CD4-positive, alpha-beta T cell treated with Interferon gamma for 1 hour (primary cell): ENCODE measurements at regions not wholly inside any gene's neighbourhood (a gene's known extent, or its start where the extent isn't known, plus 50 kb on each side); places are given as distances from the start of the nearest gene placed in this dataset.
"Not testable (repeated sequence)": the region's sequence is repeated elsewhere in the genome, so short reads cannot be mapped to it uniquely, and the experiment has no call there.

Experiments used
- DNase-seq: peaks from one replicate; pipeline ENCODE4 v3.0.0-alpha.2; 2020

DNA sequence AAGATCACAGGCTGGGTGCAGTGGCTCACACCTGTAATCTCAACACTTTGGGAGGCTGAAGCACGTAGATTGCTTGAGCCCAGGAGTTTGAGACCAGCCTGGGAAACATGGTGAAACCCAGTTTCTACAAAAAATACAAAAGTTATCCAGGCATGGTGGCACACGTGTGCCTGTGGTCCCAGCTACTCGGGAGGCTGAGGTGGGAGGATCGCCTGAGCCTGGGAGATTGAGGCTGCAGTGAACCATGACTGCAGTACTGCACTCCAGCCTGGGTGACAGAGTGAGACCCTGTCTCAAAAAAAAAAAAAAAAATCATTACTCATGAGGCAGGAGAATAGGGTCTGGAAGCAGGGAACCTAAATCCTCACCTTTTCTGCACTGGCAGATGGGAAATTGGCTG, 79.1 kb upstream of the CLDN5 start:
- not testable (repeated sequence) for DNase-seq

DNA sequence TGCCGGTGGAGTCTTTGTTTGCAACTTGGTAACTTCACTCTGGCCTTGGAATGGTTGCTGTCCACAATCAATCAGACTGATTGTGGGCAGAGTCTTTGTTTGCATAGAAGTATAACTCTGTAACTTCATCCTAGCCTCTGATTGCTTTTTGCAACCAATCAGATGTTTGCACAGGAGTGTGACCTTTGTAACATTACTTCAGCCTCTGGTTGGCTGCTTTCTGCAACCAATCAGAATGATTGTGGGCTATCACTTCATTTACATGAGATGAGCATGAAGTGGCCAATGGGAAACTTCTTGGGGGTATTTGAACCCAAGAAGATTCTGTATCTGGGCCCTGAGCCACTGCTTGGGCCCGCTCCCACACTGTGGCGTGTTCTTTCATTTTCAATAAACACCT, 79.6 kb upstream of the CLDN5 start:
- no peak for DNase-seq

DNA sequence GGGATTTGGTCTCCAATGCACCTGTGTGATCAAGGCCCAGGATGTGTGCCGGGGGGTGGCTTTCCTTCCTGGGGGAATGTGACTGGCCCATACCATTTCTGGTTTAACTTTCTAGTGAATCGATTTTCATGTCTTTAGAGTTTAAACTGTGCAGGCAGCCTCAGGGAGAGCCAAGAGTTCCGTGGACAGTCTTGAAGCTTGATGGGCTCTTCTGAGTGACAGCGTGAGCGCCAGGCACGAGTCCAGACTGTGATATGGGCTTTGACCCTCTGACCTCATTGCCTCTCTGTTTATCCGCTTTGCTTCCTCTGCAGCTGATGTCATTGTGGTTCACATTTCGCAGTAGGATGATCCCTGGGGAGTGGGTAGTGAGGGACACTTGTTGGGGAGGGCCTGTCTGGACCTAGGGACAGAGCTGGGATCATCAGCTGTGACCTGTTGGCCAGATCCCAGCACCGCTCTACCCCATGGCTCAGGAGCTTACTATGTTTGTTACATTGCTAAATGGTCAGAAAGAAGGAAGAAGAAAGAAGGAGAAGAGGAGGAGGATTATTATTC, 80.6 kb upstream of the CLDN5 start:
- DNase-seq: no peak

DNA sequence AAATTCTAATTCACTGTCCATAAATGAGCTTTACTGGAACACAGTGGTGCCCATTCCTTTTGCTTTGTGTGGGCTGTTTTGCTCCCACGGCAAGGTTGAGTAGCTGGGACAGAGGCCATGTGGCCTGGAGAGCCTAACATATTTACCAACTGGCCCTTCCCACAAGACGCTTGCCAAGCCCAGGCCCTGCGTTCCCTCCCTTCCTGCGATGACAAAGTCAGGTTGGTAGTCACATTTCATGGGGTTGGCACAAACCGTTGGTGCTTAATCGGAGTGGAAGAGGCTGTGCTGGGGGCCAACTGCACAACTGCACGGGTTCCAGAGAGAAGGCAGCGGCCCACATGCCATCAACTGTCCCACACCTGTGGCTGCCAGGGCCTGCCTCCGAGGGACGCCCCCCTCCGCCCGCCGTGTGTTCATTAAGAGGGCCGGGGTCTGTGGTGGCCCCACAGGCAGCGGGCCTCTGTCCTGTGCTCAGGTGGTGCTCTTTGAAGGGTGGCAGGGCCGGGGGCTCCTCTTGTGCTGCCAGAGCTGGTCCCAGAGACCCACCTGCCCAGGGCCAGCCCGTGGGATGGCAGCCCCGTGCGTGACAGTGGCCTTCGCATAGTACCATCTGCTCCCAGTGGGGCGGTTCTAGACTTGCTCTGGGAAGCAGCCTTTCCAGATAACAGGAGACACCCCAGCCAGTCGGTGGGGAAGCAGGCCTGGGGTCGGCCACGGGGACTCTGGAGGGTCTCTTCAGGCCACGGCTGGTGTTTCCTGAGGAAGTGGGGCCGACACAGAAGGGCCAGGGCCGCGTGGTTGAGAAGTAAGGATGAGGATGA, 81.5 kb upstream of the CLDN5 start:
- no peak for DNase-seq

DNA sequence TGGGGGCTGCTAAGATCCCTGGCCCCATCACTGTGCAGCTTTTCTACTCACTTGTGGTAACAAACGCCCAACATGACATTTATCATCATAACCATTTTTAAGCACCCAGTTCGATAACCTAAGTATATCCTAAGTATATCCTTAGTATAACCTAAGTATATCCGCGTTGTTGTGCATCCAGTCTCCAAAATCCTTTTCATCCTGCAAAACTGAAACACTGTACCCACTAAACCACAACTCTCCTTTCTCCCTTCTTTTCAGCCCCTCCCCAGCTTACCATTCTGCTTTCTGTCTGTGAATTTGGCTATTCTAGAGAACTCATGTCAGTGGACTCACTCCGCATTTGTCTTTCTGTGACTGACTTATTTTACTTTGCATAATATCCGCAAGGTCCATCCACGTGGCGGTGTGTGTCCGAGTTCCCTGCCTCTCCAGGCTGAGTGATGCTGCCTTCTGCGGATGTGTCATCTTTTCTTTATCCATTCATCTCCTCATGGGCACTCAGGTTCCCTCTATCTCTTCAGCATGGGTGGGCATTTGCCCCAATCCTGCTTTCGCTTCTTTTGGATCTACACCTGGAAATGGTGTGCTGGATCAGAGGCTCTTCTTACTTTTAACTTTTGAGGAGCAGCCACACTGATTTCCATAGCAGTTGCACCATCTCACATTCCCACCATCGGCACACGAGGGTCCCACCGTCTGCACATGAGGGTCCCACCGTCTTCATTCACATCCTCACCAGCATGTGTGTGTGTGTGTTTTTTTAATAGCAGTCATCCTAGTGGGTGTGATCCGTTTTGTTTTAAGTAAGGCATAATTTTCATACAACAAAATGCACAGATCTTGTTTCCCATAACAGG, 82.4 kb upstream of the CLDN5 start:
- no peak for DNase-seq

DNA sequence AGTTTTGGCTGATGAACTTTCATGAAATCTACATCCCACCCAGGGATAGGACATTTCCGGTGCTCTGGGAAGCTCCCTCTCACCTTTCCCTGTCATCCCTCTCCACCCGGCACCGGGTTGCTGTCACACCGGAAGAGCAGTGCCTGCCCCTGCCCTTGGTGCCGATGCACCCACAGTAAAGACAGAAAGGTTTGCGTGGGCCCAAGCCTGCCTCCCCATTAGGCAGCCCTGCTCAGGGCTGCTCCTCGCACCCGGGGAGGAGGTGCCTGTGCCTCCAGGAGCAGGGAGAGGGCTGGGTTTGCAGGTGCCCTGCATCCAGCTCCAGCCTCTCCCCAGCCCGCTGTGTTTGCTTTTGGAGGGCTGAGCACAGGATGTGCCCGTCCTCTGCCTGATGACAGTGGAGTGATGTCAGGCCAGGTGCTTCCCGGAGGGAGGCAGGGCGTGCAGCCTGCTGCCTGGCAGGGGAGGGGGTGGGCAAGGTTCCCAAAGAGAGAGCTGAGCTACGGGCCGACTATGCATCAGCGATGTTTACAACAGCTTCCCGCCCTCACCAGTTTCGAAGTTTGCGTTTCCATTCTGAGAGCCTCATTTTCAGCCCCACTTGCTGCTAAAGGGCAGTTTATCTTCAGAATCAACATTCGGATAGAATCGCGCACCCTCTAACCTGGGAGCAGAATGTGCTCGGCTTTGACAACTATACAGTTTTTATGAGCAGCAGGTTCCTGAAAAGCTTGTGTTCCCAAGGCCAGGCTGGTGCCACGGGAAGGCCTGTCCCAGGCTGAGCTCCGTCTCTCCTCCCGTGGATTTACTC, 83.2 kb upstream of the CLDN5 start:
- DNase-seq: peak; percentile 52

DNA sequence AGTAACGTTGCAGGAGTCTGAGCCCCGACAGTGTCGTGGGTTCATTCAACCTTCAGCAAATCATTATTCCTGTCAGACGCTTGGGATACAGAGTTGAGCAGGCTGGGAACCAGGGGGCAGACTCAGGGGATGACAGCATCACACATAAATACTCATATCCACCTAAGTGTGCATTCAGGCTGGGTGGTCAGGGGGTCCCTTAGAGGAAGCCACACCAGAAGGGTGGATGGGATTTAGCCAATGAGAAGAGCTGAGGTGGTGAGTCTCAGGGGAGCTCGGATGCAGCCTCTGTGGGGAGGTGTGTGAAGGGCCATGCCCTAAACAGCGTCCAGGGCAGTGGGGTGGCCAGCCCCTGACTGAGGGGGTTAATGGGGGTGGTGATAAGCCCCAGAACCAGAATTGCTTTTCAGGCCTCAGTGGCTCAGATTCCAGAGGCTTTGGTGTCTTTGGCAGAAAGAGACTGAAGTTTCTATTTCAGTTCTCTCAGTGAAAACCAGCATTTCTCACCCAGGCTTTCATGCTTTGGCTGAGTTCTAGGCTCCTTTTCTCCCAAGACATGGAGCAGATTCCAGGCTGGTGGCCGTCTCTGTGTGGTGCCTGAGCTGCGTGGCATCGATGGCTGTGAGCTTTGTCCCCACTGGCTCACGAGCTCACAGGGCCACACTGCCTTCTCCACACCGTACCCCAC, 83.9 kb upstream of the CLDN5 start:
- no peak for DNase-seq

DNA sequence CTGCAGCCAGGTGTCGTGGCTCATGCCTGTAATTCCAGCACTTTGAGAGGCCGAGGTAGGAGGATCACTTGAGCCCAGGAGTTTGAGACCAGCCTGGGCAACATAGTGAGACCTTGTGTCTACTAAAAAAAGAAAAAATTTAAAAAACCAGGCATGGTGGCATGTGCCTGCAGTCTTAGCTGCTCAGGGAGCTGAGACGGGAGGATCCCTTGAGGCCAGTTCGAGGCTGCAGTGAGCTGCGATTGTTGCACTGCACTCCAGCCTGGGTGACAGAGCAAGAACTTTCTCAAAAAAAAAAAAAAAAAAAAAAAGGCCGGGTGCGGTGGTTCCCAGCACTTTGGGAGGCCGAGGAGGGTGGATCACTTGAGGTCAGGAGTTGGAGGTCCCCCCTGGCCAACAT, 85.5 kb upstream of the CLDN5 start:
- DNase-seq: not testable (repeated sequence)

DNA sequence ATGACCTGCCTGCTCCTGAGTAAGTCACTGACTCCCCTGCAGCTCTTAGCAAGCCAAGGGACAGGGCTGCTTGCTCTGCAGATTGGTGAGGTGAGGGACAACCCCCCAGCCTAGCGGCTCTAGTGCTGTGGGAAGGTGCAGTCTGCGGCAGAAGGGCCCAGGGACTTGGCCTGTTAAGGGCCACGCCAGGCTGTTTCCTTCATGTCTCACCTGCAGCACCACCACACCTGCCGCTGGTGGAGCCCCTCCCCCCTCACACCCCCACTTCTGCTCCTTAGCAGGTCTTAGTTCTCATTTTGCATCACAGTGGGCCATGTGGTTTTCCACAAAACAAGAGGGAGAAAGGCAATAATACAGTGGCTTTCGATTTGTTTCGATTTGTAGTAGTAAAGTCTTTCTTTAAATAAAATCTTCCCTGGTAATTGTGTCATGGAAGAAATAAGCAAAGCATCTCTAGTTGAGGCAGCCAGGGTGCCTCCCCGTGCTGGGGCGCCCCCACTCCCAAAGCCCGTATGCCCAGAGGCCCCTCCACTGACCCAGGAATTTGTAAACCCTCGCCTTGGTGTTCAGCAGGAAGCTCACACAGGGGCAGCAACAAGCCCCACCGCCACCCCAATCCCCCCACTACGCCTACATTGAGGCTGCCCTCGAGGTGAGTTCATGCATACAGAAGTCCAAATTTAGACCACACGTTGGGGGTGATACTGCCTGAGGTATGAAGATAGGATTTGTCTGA, 86.5 kb upstream of the CLDN5 start:
- no peak for DNase-seq

DNA sequence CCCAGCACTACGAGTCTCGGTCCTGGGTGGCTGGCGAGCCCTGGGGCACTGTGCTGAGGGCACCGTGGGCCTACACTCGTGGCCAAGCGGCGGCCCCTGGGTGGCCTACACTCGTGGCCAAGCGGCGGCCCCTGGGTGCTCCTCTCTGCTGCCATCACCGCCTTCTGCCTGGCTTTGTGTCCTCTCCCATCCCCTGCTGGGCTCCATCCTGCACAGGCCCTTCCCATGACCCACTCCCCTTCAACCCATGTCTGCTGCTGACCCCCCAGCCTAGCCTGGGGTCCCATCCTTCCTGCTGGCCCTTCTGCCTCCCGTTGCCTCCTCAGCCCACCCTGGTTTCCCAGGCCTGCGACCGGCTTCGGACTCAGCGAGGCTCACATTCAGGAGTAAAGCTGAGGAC, 87.4 kb upstream of the CLDN5 start:
- DNase-seq: no peak

DNA sequence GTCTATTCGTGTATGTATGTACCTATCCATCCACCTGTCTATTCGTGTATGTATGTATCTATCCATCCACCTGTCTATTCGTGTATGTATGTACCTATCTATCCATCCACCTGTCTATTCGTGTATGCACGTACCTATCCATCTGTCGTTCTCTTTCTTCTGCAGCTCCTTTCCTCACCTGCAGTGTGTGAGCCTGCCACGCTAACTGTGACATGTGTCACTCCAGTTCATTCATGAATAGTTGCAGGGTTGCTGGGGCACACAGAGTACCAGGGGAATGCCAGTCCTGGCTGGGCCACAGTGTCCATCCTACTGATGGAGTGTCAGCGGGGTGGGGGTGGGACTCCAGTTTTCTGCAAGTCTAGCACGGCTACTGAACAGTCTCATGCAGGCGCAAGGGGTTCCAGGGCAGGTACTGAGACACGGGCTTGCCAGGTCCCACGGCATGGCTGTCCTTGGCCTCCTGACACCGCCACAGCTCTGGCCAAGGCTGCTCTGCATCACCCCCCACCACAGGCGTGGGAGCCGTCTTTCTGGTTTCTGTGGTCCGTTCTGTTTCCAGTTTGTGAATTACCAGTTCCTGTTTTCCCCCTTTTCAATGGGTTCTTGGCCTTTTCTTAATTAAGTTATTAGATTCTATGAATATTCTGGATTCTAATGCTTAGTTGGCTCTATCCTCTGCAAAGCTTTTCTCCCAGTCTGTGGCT, 88.8 kb upstream of the CLDN5 start:
- DNase-seq: no peak

DNA sequence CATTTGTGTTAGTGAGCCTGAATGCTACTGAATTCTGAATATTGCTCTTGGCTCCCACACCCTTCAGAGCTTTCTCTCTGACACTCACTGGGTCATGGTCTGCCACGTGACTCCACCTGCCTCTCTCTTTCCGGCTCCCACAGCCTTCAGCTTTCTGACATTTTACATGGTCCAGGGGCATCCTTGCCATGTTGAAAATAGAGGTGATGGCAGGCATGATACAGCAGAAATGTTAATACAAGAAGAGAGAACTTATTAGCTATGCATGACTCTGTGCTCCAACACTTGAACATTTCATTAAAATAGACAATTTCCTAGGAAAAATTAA, 90.3 kb upstream of the CLDN5 start:
- no peak for DNase-seq

DNA sequence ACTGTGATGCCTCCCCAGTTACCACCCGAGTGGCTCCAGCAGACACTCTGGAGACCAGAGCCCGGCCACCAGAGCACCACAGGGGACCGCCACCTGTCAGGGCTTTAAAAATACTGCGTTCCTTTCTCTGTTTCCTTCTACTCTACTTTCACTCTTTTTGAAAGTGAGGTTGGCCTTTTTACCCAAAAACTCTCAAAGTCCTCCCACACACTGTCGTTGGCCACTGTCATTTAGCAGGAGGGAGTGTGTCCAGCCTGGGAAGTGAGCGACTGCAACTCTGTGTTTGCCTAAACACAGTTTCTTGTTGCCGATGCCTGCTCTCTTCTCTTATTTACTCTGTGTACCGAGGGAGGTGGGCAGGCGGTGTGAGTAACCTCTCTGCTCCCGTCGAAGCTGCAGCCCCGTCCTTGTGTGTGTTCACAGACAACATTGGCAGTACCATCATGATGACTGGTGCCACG, 90.8 kb upstream of the CLDN5 start:
- DNase-seq: no peak

DNA sequence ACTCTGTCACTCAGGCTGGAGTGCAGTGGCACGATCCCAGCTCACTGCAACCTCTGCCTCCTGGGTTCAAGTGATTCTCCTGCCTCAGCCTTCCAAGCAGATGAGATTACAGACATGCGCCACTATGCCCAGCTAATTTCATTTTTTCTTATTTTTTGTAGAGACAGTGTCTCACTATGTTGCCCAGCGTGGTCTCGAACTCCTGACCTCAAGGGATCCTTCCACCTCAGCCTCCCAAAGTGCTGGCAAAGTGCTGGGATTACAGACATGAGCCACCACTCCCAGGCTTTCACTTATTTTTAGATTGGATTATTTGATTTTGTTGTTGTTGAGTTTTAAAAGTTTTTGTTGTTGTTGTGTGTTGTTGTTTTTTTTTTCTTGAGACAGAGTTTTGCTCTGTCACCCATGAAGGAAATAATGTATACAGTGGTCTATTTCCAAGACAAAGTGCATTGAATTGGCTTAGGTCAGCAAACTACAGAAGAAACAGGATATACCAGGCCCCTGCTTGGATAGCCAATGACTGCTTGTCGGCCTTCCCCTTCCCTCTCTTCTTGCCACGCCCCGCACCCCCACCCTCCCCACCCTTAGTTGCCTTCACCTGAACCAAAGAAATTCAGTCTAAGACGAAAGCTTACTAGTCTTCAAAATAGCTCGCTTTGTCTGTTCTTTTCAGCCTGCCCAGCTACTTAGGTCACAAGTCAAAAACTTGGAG, 91.8 kb upstream of the CLDN5 start:
- DNase-seq: no peak

DNA sequence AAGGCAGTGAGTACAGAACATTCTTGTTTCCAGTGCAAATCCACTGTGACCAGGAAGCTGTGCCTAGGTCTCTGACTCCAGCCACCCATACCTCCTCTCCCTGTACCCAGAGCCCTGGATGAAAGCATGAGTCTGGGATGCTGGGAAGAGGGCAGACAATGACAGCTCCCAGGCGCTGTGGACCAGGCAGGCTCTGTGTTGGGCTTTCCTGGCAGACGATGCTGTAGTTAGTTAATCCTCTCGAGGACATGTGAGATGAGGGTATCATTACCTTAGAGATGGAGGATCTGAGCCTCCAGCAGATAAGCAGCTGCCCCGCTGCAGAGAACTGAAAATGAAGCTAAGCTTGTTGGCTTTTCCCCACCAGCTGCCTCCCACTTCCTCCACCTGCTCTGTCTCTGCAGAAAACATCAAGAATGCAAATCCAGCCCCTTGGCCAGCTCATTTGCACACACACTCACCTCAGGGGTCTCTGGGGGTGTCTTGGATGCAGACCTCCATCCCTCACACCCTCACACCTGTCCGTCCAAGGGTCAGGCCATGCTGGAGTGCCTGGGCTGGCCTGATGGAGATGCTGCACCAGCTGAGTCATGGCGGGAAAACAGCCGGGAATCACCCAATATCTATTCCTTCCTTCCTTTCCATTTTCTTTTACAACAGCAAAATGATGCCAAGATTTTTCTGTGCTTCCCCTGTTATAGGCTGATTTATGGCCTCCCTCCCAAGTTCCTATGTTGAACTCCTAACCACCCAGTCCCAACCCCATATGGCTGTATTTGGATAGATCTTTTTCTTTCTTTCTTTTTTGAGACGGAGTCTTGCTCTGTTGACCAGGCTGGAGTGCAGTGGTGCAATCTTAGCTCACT, 94.9 kb upstream of the SEPTIN5 start:
- DNase-seq: no peak

DNA sequence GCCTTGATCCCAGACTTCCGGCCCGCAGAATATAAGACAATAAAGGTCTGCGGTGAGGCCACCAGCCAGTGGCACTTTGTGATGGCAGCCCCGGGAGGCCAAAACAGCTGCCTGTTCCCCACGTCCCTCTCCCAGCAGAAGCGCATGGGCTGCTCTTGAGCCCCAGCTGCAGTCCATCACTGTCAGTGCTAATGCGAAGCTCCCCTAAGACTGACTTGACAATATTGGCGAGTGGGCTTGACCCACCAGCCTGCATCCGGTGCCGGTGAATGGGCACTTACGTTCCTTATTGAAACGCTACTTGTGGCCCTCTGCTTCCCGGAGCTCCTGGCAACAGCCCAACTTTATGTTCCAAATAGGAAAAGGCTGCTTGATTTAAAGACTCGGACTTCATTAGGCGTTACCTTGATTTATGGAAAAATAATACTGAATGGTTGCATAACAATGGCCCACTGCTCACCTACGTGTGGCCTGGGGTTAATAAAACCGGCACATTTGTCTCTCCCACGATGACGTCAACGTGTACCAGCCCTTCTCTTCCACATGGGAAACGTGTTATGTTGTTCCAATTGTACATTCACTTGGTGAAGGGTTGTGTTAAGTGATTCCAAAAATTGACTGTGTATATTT, 93.4 kb upstream of the SEPTIN5 start:
- DNase-seq: no peak

DNA sequence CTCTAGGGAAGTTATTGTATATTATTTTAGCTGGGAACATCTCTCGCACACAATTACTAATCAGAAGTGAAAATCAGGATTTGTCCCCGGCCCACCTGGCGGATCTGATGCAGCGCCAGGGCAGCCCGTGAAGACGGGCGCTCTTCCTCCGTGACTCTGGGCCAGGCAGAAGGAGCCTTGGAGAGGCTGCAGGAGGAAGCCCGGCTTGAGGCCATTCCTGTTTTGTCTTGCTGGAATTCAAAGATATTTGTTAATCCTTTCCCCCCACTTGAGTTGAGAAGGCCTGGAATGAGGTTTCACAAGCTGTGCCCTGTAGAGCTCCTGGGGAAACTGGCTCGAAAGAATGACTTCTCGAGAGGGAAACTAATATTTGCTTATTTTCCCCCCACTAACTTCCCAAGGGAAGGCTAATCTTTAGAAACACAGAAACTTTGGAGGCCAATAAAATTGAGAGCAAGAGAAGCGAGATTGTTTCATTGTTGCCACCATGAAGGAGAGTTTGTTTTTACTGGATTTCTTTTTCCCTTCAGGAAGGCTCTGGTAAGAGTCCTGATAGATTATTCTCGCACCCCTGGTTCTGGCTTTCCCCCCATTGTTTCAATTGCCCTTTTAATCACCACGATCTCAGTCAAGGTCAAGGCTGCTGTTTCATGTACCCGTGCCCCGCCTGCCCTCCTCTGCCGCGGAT, 92.8 kb upstream of the SEPTIN5 start:
- no peak for DNase-seq

DNA sequence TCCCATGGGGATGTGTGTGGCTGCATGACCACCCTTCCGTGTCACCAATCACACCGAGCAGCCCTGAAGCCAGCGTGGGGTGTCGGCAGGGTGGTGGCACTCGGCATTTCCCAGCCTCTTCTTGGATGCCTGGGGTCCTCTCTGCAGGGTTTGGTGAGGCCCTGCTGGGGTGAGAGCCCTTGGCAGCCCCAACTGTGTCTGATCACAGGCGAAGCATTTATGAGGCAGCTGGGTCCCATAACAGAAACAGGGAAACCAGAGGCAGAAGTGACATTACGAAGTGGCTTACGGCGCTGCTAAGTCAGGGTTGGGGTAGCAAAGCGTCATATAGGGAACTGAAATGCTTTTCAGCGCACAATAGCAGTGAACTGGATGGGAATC, 92.3 kb upstream of the SEPTIN5 start:
- peak; percentile 41 for DNase-seq
